Natural killer cell treated with Interleukin-12 subunit alpha and Interleukin-12 subunit beta and Interleukin-15 and Interleukin-18, amount 100 ng/mL, for 72 hours (primary cell): ENCODE measurements at regions not wholly inside any gene's neighbourhood (a gene's known extent, or its start where the extent isn't known, plus 50 kb on each side); places are given as distances from the start of the nearest gene placed in this dataset.

ENCODE experiments used
- ATAC-seq, 2 donors: fragments of 150-1000 bp; cut with Tn5 transposase in 1 of 2; sonication (Bioruptor Pico), chemical (Tn5 transposase) in 1 of 2; 2 replicates each; pipeline ENCODE4 v1.10.0; 2021
- DNase-seq: peaks from one replicate; pipeline ENCODE4 v3.0.0; 2022; ENCODE audit warnings: low spot score
- H3K27ac Mint-ChIP-seq, 2 donors: 1 replicate in 1 of 2; 2 replicates in 1 of 2; pipeline ENCODE4 v1.8.0; 2022; ENCODE audit warnings: mixed read lengths in 2 of 2, mild to moderate bottlenecking in 1 of 2, moderate library complexity in 1 of 2
- H3K27me3 Mint-ChIP-seq, 2 donors: 1 replicate in 1 of 2; 2 replicates in 1 of 2; pipeline ENCODE4 v1.8.0; 2022; ENCODE audit warnings: mixed read lengths in 2 of 2
- H3K36me3 Mint-ChIP-seq: one replicate; pipeline ENCODE4 v1.8.0; 2022; ENCODE audit warnings: mixed read lengths
- H3K4me1 Mint-ChIP-seq, 2 donors: 1 replicate in 1 of 2; 2 replicates in 1 of 2; pipeline ENCODE4 v1.8.0; 2022; ENCODE audit warnings: low read depth in 2 of 2, mixed read lengths in 2 of 2, mild to moderate bottlenecking in 1 of 2
- H3K4me3 Mint-ChIP-seq: one replicate; pipeline ENCODE4 v1.8.0; 2022; ENCODE audit warnings: mixed read lengths
- H3K9me3 Mint-ChIP-seq: 2 replicates; pipeline ENCODE4 v1.8.0; 2022; ENCODE audit warnings: mixed read lengths

DNA sequence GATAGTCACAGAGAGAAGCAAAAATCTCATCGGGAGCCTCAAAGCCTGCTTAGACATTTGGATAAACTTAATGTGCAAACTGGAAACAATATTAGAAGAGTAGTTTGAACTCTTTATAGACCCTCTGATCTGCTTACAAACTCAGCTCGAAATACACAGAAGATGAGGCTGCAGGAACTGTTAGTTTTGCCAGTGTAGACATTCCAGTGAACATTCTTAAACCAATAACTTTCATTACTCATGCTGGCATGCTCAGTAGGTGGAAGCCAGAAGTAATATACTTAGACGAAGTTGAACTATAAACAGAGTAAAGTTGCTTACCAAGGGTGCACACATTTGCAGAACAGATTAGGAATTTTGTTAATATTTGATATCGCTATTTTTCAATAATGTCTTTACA lies 303.5 kb downstream of the ANKRD50 start:
- no peak overlapping the region for H3K4me3 Mint-ChIP-seq
- DNase-seq, result no peak
- H3K27ac Mint-ChIP-seq, result no peak overlapping the region
- H3K9me3 Mint-ChIP-seq, result peaks cover 5% of the 10 kb centered on the region
- H3K27me3 Mint-ChIP-seq, result no peaks in the 10 kb centered on the region
- no peaks in the 10 kb centered on the region for H3K36me3 Mint-ChIP-seq
- no peak for ATAC-seq
- H3K4me1 Mint-ChIP-seq, result no peaks in the 10 kb centered on the region

DNA sequence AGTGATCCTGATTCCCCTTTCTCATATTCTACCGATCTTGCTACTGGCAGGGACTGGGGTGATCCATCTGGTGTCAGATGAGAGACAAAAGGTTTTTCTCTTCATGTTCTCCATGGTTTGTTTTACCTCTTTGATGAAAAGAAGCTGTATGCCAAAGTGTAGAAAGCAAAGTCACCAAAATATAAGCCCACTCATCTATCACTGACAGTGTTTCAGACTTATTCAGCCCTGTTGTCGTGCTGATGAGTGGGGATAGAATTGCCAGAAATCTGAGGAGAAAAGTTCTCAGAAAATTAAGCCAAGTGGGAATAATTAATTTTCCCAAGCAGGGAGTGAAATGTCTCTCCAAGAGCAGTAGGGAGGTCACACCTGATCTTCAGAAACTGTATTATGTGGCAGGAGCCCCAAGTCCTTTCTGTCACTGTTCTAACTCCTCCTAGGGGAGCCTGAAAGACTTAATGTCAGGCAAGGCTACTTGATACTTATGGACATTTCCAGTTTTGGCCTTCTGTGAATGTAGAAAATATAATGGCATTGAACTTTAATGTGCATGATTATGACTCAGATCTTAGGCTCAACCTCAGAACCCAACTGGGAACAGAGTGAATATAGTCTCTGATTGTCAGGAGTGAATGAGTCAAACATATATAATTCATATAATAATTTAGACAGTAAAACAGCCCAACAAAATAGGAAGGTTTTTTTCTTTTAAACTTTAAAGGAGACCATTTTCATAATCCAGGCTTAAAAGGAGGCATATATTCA lies 298.1 kb downstream of the ANKRD50 start:
- H3K4me1 Mint-ChIP-seq, result no peaks in the 10 kb centered on the region
- H3K27ac Mint-ChIP-seq, result no peak overlapping the region
- no peaks in the 10 kb centered on the region for H3K27me3 Mint-ChIP-seq
- ATAC-seq (no peak), DNase-seq (no peak)
- no peaks in the 10 kb centered on the region for H3K36me3 Mint-ChIP-seq
- H3K4me3 Mint-ChIP-seq, result no peak overlapping the region
- peaks cover 8% of the 10 kb centered on the region for H3K9me3 Mint-ChIP-seq

DNA sequence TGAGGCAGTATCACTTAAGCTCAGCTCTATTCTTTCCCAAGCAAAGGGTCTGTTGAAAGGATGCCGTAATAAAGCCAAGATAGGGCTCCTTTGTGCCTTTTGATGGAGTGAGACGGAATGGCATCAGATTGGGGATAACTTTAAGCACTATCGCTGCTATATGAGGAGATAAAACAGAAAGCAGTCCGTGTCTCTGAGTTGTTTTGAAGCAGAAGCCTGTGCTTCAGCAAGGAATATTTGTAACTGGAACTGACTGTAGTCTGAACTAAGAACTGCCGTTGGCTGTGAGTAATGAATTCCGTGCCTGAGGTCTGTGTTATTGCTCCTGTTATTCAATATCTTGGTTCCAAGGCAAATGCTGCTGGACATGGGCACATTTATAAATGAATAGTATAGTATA lies 297.4 kb downstream of the ANKRD50 start:
- Mint-ChIP-seq H3K4me3 (no peak overlapping the region), H3K36me3 (no peaks in the 10 kb centered on the region), H3K27ac (no peak overlapping the region), H3K4me1 (no peaks in the 10 kb centered on the region), H3K27me3 (no peaks in the 10 kb centered on the region), H3K9me3 (peaks cover 8% of the 10 kb centered on the region)
- DNase-seq, result no peak
- no peak for ATAC-seq

DNA sequence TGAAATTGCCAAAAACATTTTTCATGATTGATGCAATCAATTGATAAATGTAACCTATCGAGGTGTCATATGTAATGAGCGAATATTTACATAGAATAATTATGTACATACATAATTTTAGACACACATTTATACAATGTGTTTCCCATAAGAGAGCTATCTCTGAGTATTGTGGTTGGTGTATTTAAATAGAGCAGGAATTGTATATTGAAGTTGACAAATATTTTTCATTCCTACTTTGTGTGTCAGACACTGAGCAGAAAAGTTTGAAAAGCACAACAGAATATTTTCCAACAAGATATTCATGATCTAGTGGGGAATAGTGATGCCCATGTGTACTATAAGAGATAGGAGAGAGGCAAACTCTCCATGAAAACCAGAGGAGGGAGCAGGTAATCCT lies 295.2 kb downstream of the ANKRD50 start:
- no peaks in the 10 kb centered on the region for H3K27me3 Mint-ChIP-seq
- no peak overlapping the region for H3K4me3 Mint-ChIP-seq
- no peaks in the 10 kb centered on the region for H3K36me3 Mint-ChIP-seq
- no peak overlapping the region for H3K27ac Mint-ChIP-seq
- no peak for DNase-seq
- no peaks in the 10 kb centered on the region for H3K4me1 Mint-ChIP-seq
- H3K9me3 Mint-ChIP-seq, result peaks cover 12% of the 10 kb centered on the region
- no peak for ATAC-seq

DNA sequence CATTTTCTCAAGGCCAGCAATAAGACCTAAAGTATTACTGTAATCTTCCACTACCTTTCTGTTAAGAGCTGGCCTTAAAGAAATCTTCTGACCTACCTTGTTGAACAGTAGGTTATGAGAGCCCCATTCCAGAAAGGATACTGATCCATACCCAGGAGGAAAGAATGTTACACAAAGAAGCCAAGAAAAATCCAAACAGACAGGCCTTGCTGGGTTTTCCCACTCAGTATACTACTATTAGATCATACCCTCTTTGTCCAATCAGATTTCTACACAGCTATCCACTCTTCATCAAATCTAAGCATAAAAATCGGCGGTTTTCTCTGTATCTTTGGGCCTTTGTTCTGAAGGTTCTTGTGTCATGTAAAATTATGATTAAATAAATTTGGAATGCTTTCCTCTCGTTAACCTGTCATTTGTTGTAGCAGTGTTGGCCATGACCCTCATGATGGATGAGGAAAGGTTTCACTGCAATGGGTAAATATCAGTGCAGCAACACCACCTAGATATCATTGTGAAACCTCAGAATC lies 292.3 kb downstream of the ANKRD50 start:
- DNase-seq, result no peak
- no peak for ATAC-seq
- Mint-ChIP-seq H3K9me3 (peaks cover 7% of the 10 kb centered on the region), H3K27ac (no peak overlapping the region), H3K4me1 (no peaks in the 10 kb centered on the region), H3K4me3 (no peak overlapping the region), H3K27me3 (no peaks in the 10 kb centered on the region), H3K36me3 (no peaks in the 10 kb centered on the region)

DNA sequence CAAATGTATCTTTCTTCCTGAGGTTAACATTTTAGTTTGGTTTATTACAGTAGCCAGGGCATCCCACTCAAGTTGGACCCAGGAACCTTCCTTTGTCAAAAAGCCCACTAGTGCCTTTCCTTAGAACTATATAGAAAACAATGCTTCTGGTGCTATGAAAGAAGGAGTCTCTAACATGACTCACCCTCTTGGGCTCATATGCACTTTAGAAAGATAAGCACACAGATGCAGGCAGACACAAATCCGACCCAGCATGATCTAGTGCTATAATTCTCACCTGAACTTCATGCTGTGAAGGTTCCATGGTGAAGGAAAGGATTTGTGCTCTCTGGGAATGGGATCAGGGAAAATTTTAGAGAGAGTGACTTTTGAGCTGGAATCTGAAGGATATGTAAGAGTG lies 289.4 kb downstream of the ANKRD50 start:
- no peaks in the 10 kb centered on the region for H3K27me3 Mint-ChIP-seq
- H3K27ac Mint-ChIP-seq, result no peak overlapping the region
- H3K9me3 Mint-ChIP-seq, result peaks cover 5% of the 10 kb centered on the region
- H3K4me3 Mint-ChIP-seq, result no peak overlapping the region
- no peaks in the 10 kb centered on the region for H3K4me1 Mint-ChIP-seq
- DNase-seq (no peak), ATAC-seq (no peak)
- no peaks in the 10 kb centered on the region for H3K36me3 Mint-ChIP-seq

DNA sequence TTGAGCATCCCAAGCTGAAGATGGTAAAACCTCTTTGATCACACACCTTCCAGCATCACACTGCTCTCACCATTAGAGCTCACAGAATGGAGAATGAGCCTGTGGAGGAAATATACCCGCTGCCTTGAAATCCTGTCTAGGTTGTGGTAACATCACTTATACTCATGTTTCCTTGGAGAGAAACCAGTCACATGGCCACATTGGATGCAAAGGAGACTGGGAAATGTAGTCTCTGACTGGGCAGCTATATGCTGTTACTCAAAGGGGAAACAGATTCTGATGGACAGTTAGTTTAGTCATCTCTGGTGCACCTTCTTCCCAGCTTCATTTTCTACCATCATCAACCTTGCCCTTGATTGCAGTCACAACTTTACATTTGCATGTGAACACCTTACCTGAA lies 286.3 kb downstream of the ANKRD50 start:
- no peaks in the 10 kb centered on the region for H3K36me3 Mint-ChIP-seq
- no peak overlapping the region for H3K4me3 Mint-ChIP-seq
- peaks cover 5% of the 10 kb centered on the region for H3K9me3 Mint-ChIP-seq
- no peak overlapping the region for H3K27ac Mint-ChIP-seq
- no peaks in the 10 kb centered on the region for H3K27me3 Mint-ChIP-seq
- DNase-seq, result no peak
- H3K4me1 Mint-ChIP-seq, result no peaks in the 10 kb centered on the region
- no peak for ATAC-seq

DNA sequence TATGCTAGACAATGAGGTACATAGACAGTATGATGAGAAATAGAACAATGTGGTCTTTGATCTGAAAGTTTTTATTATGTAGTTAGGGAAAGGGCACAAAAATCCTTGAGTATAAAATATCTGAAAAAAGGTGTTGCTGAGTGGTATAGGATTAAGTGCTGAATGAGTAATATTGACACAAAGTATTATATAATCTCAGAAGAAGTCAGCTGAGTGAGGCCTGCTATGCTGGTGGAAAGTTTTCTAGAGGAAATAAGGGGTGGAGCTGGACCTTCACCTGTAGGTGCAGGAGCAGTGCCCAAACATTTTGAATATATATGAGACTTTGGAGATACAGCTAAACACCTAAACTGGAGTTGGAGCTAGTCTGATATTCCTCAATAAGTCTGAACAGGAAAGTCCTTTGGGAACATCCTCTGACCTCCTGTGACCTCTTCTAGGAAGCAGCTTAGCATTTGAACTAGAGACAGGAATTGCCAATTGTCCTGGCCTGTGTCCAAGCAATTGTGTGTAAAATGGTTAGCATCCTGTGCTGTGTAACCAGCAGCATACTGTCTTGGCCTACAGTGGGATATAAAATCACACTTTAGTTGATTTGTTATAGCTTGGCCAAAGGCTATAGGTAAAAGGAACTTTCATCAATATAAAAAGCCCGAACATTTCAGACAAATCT lies 285.3 kb downstream of the ANKRD50 start:
- Mint-ChIP-seq H3K4me3 (no peak overlapping the region), H3K36me3 (no peaks in the 10 kb centered on the region), H3K27ac (no peak overlapping the region), H3K27me3 (no peaks in the 10 kb centered on the region), H3K9me3 (no peaks in the 10 kb centered on the region), H3K4me1 (no peaks in the 10 kb centered on the region)
- ATAC-seq (no peak), DNase-seq (no peak)

DNA sequence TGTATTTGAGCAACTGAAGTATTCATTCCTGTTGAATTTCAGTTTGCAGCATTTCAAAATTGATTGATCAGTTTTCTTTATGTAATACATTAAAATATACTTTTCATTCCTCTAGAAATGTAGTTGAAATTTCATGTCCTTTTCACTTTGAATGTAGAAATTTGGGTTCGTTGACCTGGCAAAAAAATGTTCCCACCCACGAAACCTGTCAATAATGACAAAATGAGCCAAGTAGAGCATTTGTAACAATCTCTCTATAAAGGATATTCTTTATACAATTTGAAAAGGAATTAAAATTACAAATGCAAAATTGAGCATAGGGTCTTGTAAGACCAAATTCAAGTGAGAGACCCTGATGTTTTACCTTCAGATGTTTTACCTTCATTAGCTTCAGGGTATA lies 283.9 kb downstream of the ANKRD50 start:
- H3K4me3 Mint-ChIP-seq, result no peak overlapping the region
- H3K27ac Mint-ChIP-seq, result no peak overlapping the region
- H3K9me3 Mint-ChIP-seq, result no peaks in the 10 kb centered on the region
- H3K4me1 Mint-ChIP-seq, result no peaks in the 10 kb centered on the region
- H3K36me3 Mint-ChIP-seq, result no peaks in the 10 kb centered on the region
- no peaks in the 10 kb centered on the region for H3K27me3 Mint-ChIP-seq
- DNase-seq (no peak), ATAC-seq (no peak)

DNA sequence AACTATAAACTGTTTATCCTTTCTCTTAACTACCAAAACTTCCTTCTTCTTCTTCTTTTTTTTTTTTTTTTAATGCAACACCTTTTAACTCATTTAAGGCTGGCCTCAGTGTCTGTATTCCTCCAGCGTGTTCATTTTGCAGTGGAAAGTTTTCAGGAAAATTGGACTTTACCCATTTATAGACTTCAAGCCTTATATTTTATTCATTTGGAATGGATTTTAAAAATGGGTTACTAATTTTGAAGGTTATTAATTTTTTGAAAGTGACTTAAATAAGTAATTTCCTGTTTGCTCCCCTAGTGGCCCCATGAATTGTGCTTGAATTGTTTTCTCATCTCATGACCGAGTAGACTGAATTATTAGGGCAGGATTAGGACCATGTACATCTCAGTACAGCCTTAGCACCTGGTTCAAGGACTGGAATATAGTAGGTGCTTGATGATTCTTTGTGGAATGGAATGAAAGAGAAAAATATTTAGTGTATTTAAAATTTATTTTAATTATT lies 282.7 kb downstream of the ANKRD50 start:
- H3K36me3 Mint-ChIP-seq, result no peaks in the 10 kb centered on the region
- no peaks in the 10 kb centered on the region for H3K27me3 Mint-ChIP-seq
- ATAC-seq (no peak), DNase-seq (no peak)
- no peaks in the 10 kb centered on the region for H3K9me3 Mint-ChIP-seq
- H3K27ac Mint-ChIP-seq, result no peak overlapping the region
- H3K4me3 Mint-ChIP-seq, result no peak overlapping the region
- no peaks in the 10 kb centered on the region for H3K4me1 Mint-ChIP-seq

DNA sequence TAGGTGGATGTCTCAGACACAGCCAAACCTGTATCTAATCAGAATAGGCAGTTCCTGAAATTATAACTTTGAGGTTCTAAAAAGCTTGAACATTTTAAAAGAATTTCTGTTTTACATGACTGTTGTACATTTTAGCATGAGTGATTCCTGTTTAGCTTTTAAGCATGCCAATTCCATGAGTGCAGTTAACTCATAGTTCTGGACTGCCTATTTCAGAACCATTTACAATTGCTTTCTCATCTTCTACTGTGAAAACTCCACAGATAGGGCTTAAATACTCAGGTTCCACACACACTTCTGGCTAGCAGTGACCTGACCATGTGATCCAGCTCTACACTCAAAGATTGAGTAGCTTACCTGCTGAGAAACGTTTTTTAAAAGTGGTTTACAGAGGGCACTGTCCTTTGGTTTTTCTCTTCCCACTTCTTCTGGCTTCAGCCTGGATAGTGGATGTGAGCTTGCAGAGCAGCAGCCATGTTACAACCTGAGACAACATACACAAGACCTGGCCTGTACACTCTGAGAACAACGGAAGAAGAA lies 280.8 kb downstream of the ANKRD50 start:
- Mint-ChIP-seq H3K4me3 (no peak overlapping the region), H3K27me3 (no peaks in the 10 kb centered on the region), H3K4me1 (no peaks in the 10 kb centered on the region), H3K27ac (no peak overlapping the region), H3K9me3 (peaks cover 4% of the 10 kb centered on the region), H3K36me3 (no peaks in the 10 kb centered on the region)
- DNase-seq (no peak), ATAC-seq (no peak)

DNA sequence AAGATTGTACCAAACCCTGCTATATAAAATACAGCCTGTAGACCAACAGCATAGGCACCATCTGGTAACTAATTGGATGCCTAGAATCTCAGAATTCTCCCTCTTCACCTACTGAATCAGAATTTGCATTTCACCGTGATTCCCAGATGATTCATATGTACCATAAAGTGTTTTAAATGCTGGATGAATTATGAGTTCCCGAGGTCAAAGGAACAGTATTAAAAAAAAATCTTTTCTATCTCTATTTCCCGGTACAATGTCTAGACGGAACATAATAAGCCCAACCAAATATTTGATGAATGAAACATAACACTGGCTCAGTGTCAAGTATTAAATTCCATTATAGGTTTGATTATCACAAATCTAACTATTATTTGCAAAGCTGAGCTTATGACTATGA lies 280.0 kb downstream of the ANKRD50 start:
- Mint-ChIP-seq H3K27ac (no peak overlapping the region), H3K36me3 (no peaks in the 10 kb centered on the region), H3K9me3 (peaks cover 4% of the 10 kb centered on the region), H3K27me3 (no peaks in the 10 kb centered on the region), H3K4me3 (no peak overlapping the region), H3K4me1 (no peaks in the 10 kb centered on the region)
- ATAC-seq (no peak), DNase-seq (no peak)

DNA sequence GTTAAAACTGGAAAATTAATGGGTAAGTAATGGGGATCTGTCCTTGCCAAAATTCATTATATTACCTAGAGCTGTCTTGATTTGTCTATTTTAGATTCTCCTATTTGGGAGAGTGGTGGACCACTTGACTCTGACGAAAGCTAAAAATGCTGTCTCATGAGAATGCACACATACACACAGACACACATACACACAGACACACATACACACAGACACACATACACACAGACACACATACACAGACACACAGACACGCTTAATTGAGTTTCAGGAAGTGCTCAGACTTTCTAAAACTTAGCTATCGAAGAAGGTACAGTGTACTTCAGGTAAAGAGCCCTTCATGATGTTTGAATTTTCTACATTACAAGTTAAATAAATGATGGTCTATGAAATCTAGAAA lies 279.5 kb downstream of the ANKRD50 start:
- H3K4me1 Mint-ChIP-seq, result no peaks in the 10 kb centered on the region
- peaks cover 9% of the 10 kb centered on the region for H3K9me3 Mint-ChIP-seq
- no peak overlapping the region for H3K27ac Mint-ChIP-seq
- H3K36me3 Mint-ChIP-seq, result no peaks in the 10 kb centered on the region
- ATAC-seq (no peak), DNase-seq (no peak)
- H3K4me3 Mint-ChIP-seq, result no peak overlapping the region
- H3K27me3 Mint-ChIP-seq, result no peaks in the 10 kb centered on the region

DNA sequence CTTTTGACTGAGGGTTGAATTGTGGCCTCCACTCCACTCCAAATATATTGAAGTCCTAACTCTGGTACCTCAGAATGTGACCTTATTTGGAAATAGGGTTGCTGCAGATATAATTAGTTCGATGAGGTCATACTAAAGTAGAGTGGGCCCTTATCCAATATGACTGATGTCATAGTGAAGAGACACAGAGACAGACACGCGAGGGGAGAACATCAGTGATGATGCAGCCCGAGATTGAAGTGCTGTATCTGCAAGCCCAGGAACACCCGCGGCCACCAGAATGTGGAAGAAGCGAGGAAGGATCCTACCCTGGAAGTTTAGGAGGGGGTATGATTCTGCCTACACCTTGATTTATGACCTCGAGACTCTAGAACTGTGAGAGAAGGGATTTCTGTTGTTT lies 279.0 kb downstream of the ANKRD50 start:
- no peak for DNase-seq
- Mint-ChIP-seq H3K27me3 (no peaks in the 10 kb centered on the region), H3K27ac (no peak overlapping the region), H3K4me3 (no peak overlapping the region), H3K9me3 (peaks cover 9% of the 10 kb centered on the region), H3K36me3 (no peaks in the 10 kb centered on the region), H3K4me1 (no peaks in the 10 kb centered on the region)
- ATAC-seq, result no peak
